KMS-11 (cell line): ENCODE measurements at regions not wholly inside any gene's neighbourhood (a gene's known extent, or its start where the extent isn't known, plus 50 kb on each side); places are given as distances from the start of the nearest gene placed in this dataset.

Source experiments
- H2AFZ ChIP-seq: fragments of 200-600 bp; sonication (generic); 2 replicates; pipeline ENCODE4 v1.6.1; 2016; ENCODE audit warnings: antibody characterized with exemption, mixed run types, low read depth
- H3K27ac ChIP-seq: fragments of 200-600 bp; sonication (generic); 2 replicates; pipeline ENCODE4 v1.6.1; 2016; ENCODE audit warnings: mild to moderate bottlenecking, mixed run types
- H3K27me3 ChIP-seq: fragments of 200-600 bp; sonication (generic); 2 replicates; pipeline ENCODE4 v1.6.1; 2017; ENCODE audit warnings: mild to moderate bottlenecking, low read depth, mixed run types, moderate library complexity; ENCODE audit not compliant: insufficient read depth
- H3K36me3 ChIP-seq: fragments of 200-600 bp; sonication (generic); 2 replicates; pipeline ENCODE4 v1.6.1; 2017; ENCODE audit warnings: mild to moderate bottlenecking, mixed run types; ENCODE audit not compliant: insufficient read depth
- H3K4me1 ChIP-seq: fragments of 200-600 bp; sonication (generic); 2 replicates; pipeline ENCODE4 v1.6.1; 2016; ENCODE audit warnings: mild to moderate bottlenecking, low read depth, mixed run types; ENCODE audit not compliant: poor library complexity, severe bottlenecking
- H3K4me2 ChIP-seq: fragments of 200-600 bp; sonication (generic); 2 replicates; pipeline ENCODE4 v1.7.0; 2016; ENCODE audit warnings: mild to moderate bottlenecking, mixed run types
- H3K4me3 ChIP-seq: fragments of 200-600 bp; sonication (generic); IDR thresholded peaks from 2 replicates; pipeline ENCODE4 v1.6.1; 2017; ENCODE audit warnings: low read depth, low read length, mixed read lengths; ENCODE audit not compliant: insufficient read depth
- H3K79me2 ChIP-seq: fragments of 200-600 bp; sonication (generic); 2 replicates; pipeline ENCODE4 v1.6.1; 2016; ENCODE audit warnings: low read depth, mixed run types; ENCODE audit not compliant: insufficient read depth
- H3K9ac ChIP-seq: fragments of 200-600 bp; sonication (generic); 2 replicates; pipeline ENCODE4 v1.6.1; 2016; ENCODE audit warnings: mild to moderate bottlenecking, mixed run types
- H4K20me1 ChIP-seq: fragments of 200-600 bp; sonication (generic); 2 replicates; pipeline ENCODE4 v1.6.1; 2016; ENCODE audit warnings: mild to moderate bottlenecking, mixed run types; ENCODE audit not compliant: insufficient read depth
- CTCF ChIP-seq: fragments of 200-600 bp; sonication (generic); conservative IDR thresholded peaks from 2 replicates; pipeline ENCODE4 v1.6.1; 2017; ENCODE audit warnings: low read depth, mild to moderate bottlenecking, antibody characterized with exemption, low read length, moderate library complexity, mixed read lengths

GRCh38 chr5:58019614-58020013, 440.3 kb downstream of the PLK2 start:
- Histone ChIP-seq H3K4me3 (no peak overlapping the region), H3K36me3 (no peaks in the 10 kb centered on the region), H3K4me1 (no peaks in the 10 kb centered on the region), H3K27me3 (no peaks in the 10 kb centered on the region), H3K4me2 (no peak overlapping the region), H3K79me2 (no peaks in the 10 kb centered on the region), H2AFZ (no peak overlapping the region), H3K27ac (no peak overlapping the region), H3K9ac (no peak overlapping the region), H4K20me1 (no peaks in the 10 kb centered on the region)
- no peak for TF ChIP-seq CTCF

- TF ChIP-seq CTCF: no peak
- H3K4me2 ChIP-seq: no peak overlapping the region
- no peaks in the 10 kb centered on the region for H3K27me3 ChIP-seq
- H4K20me1 ChIP-seq: no peaks in the 10 kb centered on the region
- H3K4me3 ChIP-seq: no peak overlapping the region
- H3K4me1 ChIP-seq: no peaks in the 10 kb centered on the region
- H3K9ac ChIP-seq: no peak overlapping the region
- H3K36me3 ChIP-seq: no peaks in the 10 kb centered on the region
- H2AFZ ChIP-seq: no peak overlapping the region
- no peak overlapping the region for H3K27ac ChIP-seq
- H3K79me2 ChIP-seq: no peaks in the 10 kb centered on the region
These were observed 441.9 kb downstream of the PLK2 start for GRCh38 chr5:58018016-58018415.

GRCh38 chr5:58016877-58017276, 443.0 kb downstream of the PLK2 start:
- Histone ChIP-seq H3K9ac (no peak overlapping the region), H3K27me3 (no peaks in the 10 kb centered on the region), H3K27ac (no peak overlapping the region), H3K79me2 (no peaks in the 10 kb centered on the region), H4K20me1 (no peaks in the 10 kb centered on the region), H3K4me1 (no peaks in the 10 kb centered on the region), H3K36me3 (no peaks in the 10 kb centered on the region), H2AFZ (no peak overlapping the region), H3K4me2 (no peak overlapping the region), H3K4me3 (no peak overlapping the region)
- no peak for TF ChIP-seq CTCF

- no peaks in the 10 kb centered on the region for H3K27me3 ChIP-seq
- no peaks in the 10 kb centered on the region for H4K20me1 ChIP-seq
- H3K4me1 ChIP-seq: no peaks in the 10 kb centered on the region
- no peaks in the 10 kb centered on the region for H3K36me3 ChIP-seq
- no peaks in the 10 kb centered on the region for H3K79me2 ChIP-seq
- H3K27ac ChIP-seq: no peak overlapping the region
- H3K4me2 ChIP-seq: no peak overlapping the region
- H2AFZ ChIP-seq: no peak overlapping the region
- no peak overlapping the region for H3K4me3 ChIP-seq
- TF ChIP-seq CTCF: no peak
- no peak overlapping the region for H3K9ac ChIP-seq
These were observed 443.5 kb downstream of the PLK2 start for GRCh38 chr5:58016358-58016757.

GRCh38 chr5:58015175-58015574, 444.7 kb downstream of the PLK2 start:
- no peaks in the 10 kb centered on the region for H3K79me2 ChIP-seq
- no peak overlapping the region for H3K27ac ChIP-seq
- no peak overlapping the region for H3K9ac ChIP-seq
- no peak for TF ChIP-seq CTCF
- H3K4me1 ChIP-seq: no peaks in the 10 kb centered on the region
- H3K4me2 ChIP-seq: no peak overlapping the region
- H2AFZ ChIP-seq: no peak overlapping the region
- H3K27me3 ChIP-seq: no peaks in the 10 kb centered on the region
- H3K36me3 ChIP-seq: no peaks in the 10 kb centered on the region
- no peaks in the 10 kb centered on the region for H4K20me1 ChIP-seq
- H3K4me3 ChIP-seq: no peak overlapping the region
